NCI-H524 treated with DMSO at 0.1 percent for 48 hours (cell line): ENCODE measurements at regions not wholly inside any gene's neighbourhood (a gene's known extent, or its start where the extent isn't known, plus 50 kb on each side); places are given as distances from the start of the nearest gene placed in this dataset.

Experiments
- DNase-seq: peaks from one replicate; lab custom pipeline; 2025; lab: John Stamatoyannopoulos, UW

- no peak for DNase-seq
These were observed 474.3 kb downstream of the RSL24D1 start for GRCh38 chr15:54722342-54722986.

DNA sequence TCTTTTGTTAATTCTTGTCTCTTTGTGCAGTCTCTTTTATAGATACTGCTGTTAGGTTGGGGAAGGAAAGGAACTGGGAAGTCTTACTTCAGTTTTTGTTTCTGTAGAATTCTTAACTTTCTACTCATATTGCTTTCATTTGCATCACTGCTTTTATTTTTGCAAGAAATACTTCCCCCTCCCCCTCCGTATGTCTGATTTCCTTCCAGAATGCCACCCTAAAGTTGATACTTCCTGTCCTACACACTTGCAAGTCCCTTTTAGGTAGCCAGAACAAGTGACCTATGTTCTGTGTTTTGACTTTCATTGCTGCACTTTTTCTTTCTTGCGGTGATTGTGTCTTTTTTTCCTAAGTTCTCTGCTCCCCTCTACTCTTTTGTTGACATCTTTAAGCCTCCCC lies 477.4 kb downstream of the RSL24D1 start:
- no peak for DNase-seq

DNA sequence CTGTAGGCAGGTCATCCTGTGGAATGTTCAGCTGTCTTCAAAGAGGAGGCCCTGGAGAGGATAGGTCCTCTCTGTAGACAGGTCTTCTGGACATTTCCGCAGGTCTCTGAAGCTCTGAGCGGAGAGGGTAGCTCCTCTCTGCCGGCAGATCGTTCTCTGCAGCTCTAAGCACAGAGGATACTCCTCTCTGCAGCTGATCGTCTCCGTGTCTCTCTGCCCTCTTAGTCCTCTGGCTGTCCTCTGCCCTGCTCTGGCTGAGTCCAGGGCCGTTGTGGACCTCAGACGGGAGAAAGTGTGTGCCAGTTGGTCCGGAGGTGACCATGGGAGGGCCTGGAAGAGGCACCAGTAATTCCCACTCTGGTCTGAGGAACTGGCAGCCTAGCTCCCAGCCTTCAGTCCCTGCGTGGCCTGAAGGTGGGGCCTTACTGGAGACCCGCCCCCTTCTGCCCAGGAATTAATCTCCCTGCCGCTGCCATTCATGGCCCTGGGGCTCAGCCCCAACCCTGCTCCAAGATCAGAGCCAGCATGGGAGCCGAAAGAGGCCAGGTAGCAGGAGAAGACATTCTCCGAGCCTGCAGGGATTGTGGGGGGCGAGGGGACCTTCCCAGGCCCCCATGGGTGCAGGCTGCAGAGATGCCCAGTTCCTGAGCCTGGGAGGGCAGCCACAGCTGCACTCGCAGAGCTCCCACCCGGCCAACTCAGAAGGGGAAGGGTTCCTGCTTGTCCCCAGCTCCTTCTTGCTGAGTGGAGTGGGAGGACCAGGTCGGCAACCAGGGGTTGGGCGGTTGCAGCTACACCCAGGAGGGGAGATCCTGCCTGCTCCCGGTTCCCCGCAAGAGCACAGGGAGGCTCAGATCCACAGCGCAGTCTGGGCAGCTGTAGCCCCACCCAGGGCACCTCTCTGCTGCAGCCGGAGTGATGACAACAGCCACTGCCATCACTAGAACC lies 488.7 kb downstream of the RSL24D1 start:
- DNase-seq = no peak

- DNase-seq = no peak
These were observed 509.1 kb downstream of the RSL24D1 start for GRCh38 chr15:54687628-54688027.
